ENCODE measurements at regions not wholly inside any gene's neighbourhood (a gene's known extent, or its start where the extent isn't known, plus 50 kb on each side); places are given as distances from the start of the nearest gene placed in this dataset.

- TF ChIP-seq, protein P1, sequence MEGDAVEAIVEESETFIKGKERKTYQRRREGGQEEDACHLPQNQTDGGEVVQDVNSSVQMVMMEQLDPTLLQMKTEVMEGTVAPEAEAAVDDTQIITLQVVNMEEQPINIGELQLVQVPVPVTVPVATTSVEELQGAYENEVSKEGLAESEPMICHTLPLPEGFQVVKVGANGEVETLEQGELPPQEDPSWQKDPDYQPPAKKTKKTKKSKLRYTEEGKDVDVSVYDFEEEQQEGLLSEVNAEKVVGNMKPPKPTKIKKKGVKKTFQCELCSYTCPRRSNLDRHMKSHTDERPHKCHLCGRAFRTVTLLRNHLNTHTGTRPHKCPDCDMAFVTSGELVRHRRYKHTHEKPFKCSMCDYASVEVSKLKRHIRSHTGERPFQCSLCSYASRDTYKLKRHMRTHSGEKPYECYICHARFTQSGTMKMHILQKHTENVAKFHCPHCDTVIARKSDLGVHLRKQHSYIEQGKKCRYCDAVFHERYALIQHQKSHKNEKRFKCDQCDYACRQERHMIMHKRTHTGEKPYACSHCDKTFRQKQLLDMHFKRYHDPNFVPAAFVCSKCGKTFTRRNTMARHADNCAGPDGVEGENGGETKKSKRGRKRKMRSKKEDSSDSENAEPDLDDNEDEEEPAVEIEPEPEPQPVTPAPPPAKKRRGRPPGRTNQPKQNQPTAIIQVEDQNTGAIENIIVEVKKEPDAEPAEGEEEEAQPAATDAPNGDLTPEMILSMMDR (IDR thresholded peaks at IDR 0.05) = no peak
- TF ChIP-seq ZFX (IDR thresholded peaks at IDR 0.05; ENCODE audit: borderline replicate concordance) = no peak
- H3K27ac ChIP-seq = no peak overlapping the region
Observed at GRCh38 chr3:164779816-164780215, 298.5 kb downstream of the SI start.

- TF ChIP-seq ZFX (IDR thresholded peaks at IDR 0.05; ENCODE audit: borderline replicate concordance) = no peak
- TF ChIP-seq, protein P1 (IDR thresholded peaks at IDR 0.05) = no peak
- H3K27ac ChIP-seq = no peak overlapping the region
Observed at GRCh38 chr3:164752812-164753211, 325.5 kb downstream of the SI start.

GRCh38 chr3:164748626-164749025 is 329.7 kb downstream of the SI start:
- TF ChIP-seq, protein P1 (IDR thresholded peaks at IDR 0.05) = no peak
- no peak for TF ChIP-seq ZFX (IDR thresholded peaks at IDR 0.05; ENCODE audit: borderline replicate concordance)
- no peak overlapping the region for H3K27ac ChIP-seq

DNA sequence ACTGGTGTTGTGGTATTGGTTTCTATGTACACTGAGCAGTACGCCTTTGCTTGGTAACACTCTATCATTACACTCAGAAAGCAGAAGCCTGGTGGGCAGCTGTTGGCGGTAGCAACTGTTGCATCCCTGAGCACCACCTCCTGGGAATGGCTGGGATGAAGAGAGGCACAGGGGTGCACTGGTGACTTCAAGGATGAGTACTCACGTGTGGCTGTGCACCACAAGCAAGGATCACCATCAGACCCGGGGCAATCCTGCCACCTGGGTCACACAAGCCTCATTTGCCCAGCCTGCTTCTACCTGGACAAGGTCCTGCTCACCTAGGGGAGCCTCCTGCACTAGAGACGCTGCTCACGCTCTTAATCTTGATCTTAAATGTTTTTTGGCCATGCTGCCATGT is 336.4 kb downstream of the SI start:
- H3K27ac ChIP-seq = no peak overlapping the region
- TF ChIP-seq, protein P1 (IDR thresholded peaks at IDR 0.05) = no peak
- TF ChIP-seq ZFX (IDR thresholded peaks at IDR 0.05; ENCODE audit: borderline replicate concordance) = no peak

- TF ChIP-seq ZFX (IDR thresholded peaks at IDR 0.05; ENCODE audit: borderline replicate concordance) = no peak
- TF ChIP-seq, protein P1 (IDR thresholded peaks at IDR 0.05) = no peak
- H3K27ac ChIP-seq = no peak overlapping the region
Observed at GRCh38 chr3:164737174-164737573, 341.1 kb downstream of the SI start.

- no peak overlapping the region for H3K27ac ChIP-seq
Observed at GRCh38 chr3:164732166-164732565, 346.1 kb downstream of the SI start.

GRCh38 chr3:164730815-164731360 is 347.4 kb downstream of the SI start:
- no peak for TF ChIP-seq ZFX (IDR thresholded peaks at IDR 0.05; ENCODE audit: borderline replicate concordance)
- TF ChIP-seq, protein P1 (IDR thresholded peaks at IDR 0.05) = no peak
- H3K27ac ChIP-seq = no peak overlapping the region

More at GRCh38 chr3:164732166-164732565, 346.1 kb downstream of the SI start:
- TF ChIP-seq, protein P1 (IDR thresholded peaks at IDR 0.05) = no peak
- TF ChIP-seq ZFX (IDR thresholded peaks at IDR 0.05; ENCODE audit: borderline replicate concordance) = no peak
